K562 (cell line): ENCODE measurements at regions not wholly inside any gene's neighbourhood (a gene's known extent, or its start where the extent isn't known, plus 50 kb on each side); places are given as distances from the start of the nearest gene placed in this dataset.

ENCODE experiments used
- ATAC-seq: fragments of 200-7000 bp; cut with Tn5 transposase; 3 replicates; pipeline ENCODE4 v1.9.1; 2020; ENCODE audit warnings: moderate library complexity
- BruUV-seq: library from RNA; stranded (reverse); fragments of 400-500 nt; replicated peaks from 2 replicates; lab custom pipeline; 2021; lab: Mats Ljungman, UMichigan
- CTCF ChIA-PET: fragments of 300-600 bp; formaldehyde crosslinking; extraction: SDS; loops from one replicate; lab custom pipeline; 2021; ENCODE audit warnings: low intra/inter-chr PET ratio; lab: Yijun Ruan, JAX
- POLR2A ChIA-PET: fragments of 300-600, 350-650 bp; sonication (Branson Sonifier 250); formaldehyde crosslinking; extraction: SDS; loops from one replicate; lab custom pipeline; 2021; ENCODE audit warnings: antibody characterized with exemption, inconsistent platforms; lab: Yijun Ruan, JAX
- DNase-seq, 4 experiments: peaks; one replicate each; pipeline versions ENCODE4 v3.0.0 to v3.0.0-alpha.2; 2011 to 2018; ENCODE audit warnings: low spot score in 3 of 4, mixed read lengths in 3 of 4; ENCODE audit errors: extremely low read depth in 1 of 4
- FAIRE-seq: peaks from 2 replicates; lab custom pipeline; 2011; peaks lifted over from hg19 to GRCh38; lab: Jason Lieb, UNC
- H2AFZ ChIP-seq: 2 replicates; pipeline ENCODE4 v1.6.0; 2011; ENCODE audit warnings: low read depth, low read length, control low read depth, inconsistent platforms
- H3K27ac ChIP-seq: fragments of 200-600 bp; 3 replicates; pipeline ENCODE4 v1.8.0; 2011; ENCODE audit warnings: low read depth, mild to moderate bottlenecking, control low read depth, inconsistent platforms, low read length, moderate library complexity, mixed read lengths; ENCODE audit errors: extremely low read depth
- H3K27me3 ChIP-seq, 2 experiments: fragments of 300-600 bp in 1 of 2; 2 replicates in 1 of 2; 3 replicates in 1 of 2; pipeline versions ENCODE4 v1.6.0 to v1.8.0; 2011; ENCODE audit warnings: inconsistent platforms in 2 of 2, low read length in 2 of 2, mild to moderate bottlenecking in 1 of 2, mixed read lengths in 1 of 2, moderate library complexity in 1 of 2; ENCODE audit not compliant: control insufficient read depth in 2 of 2, insufficient read depth in 2 of 2
- H3K36me3 ChIP-seq: fragments of 300-600 bp; 3 replicates; pipeline ENCODE4 v1.8.0; 2011; ENCODE audit warnings: mild to moderate bottlenecking, low read length, inconsistent platforms; ENCODE audit not compliant: control insufficient read depth, insufficient read depth
- H3K4me1 ChIP-seq, 2 experiments: fragments of 200-600 bp in 1 of 2; replicated peaks in 1 of 2; 2 replicates in 1 of 2; 3 replicates in 1 of 2; pipeline versions ENCODE4 v1.5.1 to v1.8.0; 2011; ENCODE audit warnings: inconsistent platforms in 2 of 2, low read length in 2 of 2, mild to moderate bottlenecking in 1 of 2, mixed read lengths in 1 of 2, moderate library complexity in 1 of 2; ENCODE audit not compliant: control insufficient read depth in 2 of 2, insufficient read depth in 2 of 2
- H3K4me2 ChIP-seq: 2 replicates; pipeline ENCODE4 v1.6.1; 2011; ENCODE audit warnings: low read length, control low read depth, inconsistent platforms, mixed read lengths; ENCODE audit not compliant: insufficient read depth
- H3K4me3 ChIP-seq: fragments of 200-600 bp; sonication (generic), shearing (Covaris generic); 2 replicates; pipeline ENCODE4 v1.5.1; 2016; ENCODE audit warnings: control low read depth, inconsistent platforms
- H3K79me2 ChIP-seq: fragments of 200-600 bp; 3 replicates; pipeline ENCODE4 v1.8.0; 2011; ENCODE audit warnings: low read length, inconsistent platforms; ENCODE audit not compliant: control insufficient read depth, insufficient read depth
- H3K9ac ChIP-seq, 2 experiments: 2 replicates each; pipeline versions ENCODE4 v1.6.0 to v1.6.1; 2011; ENCODE audit warnings: low read depth in 2 of 2, low read length in 2 of 2, control low read depth in 1 of 2, inconsistent platforms in 1 of 2, mild to moderate bottlenecking in 1 of 2, mixed read lengths in 1 of 2; ENCODE audit not compliant: insufficient read depth in 1 of 2
- H3K9me1 ChIP-seq: one replicate; pipeline ENCODE4 v1.6.0; 2011; ENCODE audit warnings: inconsistent platforms, mild to moderate bottlenecking, low read length, moderate library complexity; ENCODE audit not compliant: control insufficient read depth, insufficient read depth
- H3K9me3 ChIP-seq: replicated peaks from 2 replicates; pipeline ENCODE4 v1.5.1; 2011; ENCODE audit warnings: low read depth, low read length, inconsistent platforms; ENCODE audit not compliant: control insufficient read depth, insufficient read depth
- H4K20me1 ChIP-seq: replicated peaks from 2 replicates; pipeline ENCODE4 v1.6.1; 2011; ENCODE audit warnings: low read length, inconsistent platforms, mixed read lengths; ENCODE audit not compliant: control insufficient read depth, insufficient read depth
- CCNT2 ChIP-seq: IDR thresholded peaks from 2 replicates; pipeline ENCODE4 v1.6.1; 2011; ENCODE audit warnings: borderline replicate concordance, low read depth, mild to moderate bottlenecking, moderate library complexity, mixed read lengths, low read length; ENCODE audit not compliant: insufficient read length; ENCODE audit errors: extremely low read depth
- CGGBP1 ChIP-seq: fragments of 250-450 bp; sonication (Bioruptor Pico); IDR thresholded peaks from 2 replicates; pipeline ENCODE4 v1.9.0; 2021; ENCODE audit warnings: mild to moderate bottlenecking
- CREB5 ChIP-seq: fragments of 250-450 bp; sonication (Bioruptor Pico); IDR thresholded peaks from 2 replicates; pipeline ENCODE4 v1.5.0; 2020; ENCODE audit warnings: mild to moderate bottlenecking
- CSDE1 ChIP-seq, 2 experiments: fragments of 450-650 bp; IDR thresholded peaks; 2 replicates each; pipeline ENCODE4 v1.6.1; 2016; ENCODE audit warnings: mild to moderate bottlenecking in 1 of 2
- PKNOX1 ChIP-seq: fragments of 450-650 bp; IDR thresholded peaks from 2 replicates; pipeline ENCODE4 v1.6.1; 2016
- PTBP1 ChIP-seq: fragments of 200-400 bp; formaldehyde crosslinking; IDR thresholded peaks from 2 replicates; pipeline ENCODE4 v1.6.1; 2017; ENCODE audit warnings: low read depth, low read length
- SIRT6 ChIP-seq: IDR thresholded peaks from one replicate; pipeline ENCODE4 v1.6.1; 2012; ENCODE audit warnings: low read depth, mild to moderate bottlenecking, control low read depth, inconsistent platforms, low read length, moderate library complexity
- TCF15 ChIP-seq: fragments of 250-450 bp; sonication (Bioruptor Pico); IDR thresholded peaks from 2 replicates; pipeline ENCODE4 v1.8.0; 2022; ENCODE audit warnings: moderate library complexity, mild to moderate bottlenecking, inconsistent platforms
- THRAP3 ChIP-seq: fragments of 450-650 bp; IDR thresholded peaks from 2 replicates; pipeline ENCODE4 v1.6.1; 2016; ENCODE audit warnings: mild to moderate bottlenecking, inconsistent platforms, borderline replicate concordance
- U2AF2 ChIP-seq: fragments of 200-400 bp; formaldehyde crosslinking; optimal IDR thresholded peaks from 2 replicates; pipeline ENCODE3; 2017; ENCODE audit warnings: low read depth, mild to moderate bottlenecking, low read length
- WHSC1 ChIP-seq: IDR thresholded peaks from one replicate; pipeline ENCODE4 v1.6.1; 2012; ENCODE audit warnings: low read length, control low read depth, inconsistent platforms
- ZBTB34 ChIP-seq: fragments of 250-450 bp; sonication (Bioruptor Pico); IDR thresholded peaks from 2 replicates; pipeline ENCODE4 v1.8.0; 2021; ENCODE audit warnings: mild to moderate bottlenecking, moderate library complexity
- ZNF232 ChIP-seq: sonication (generic); formaldehyde crosslinking; IDR thresholded peaks from 2 replicates; pipeline ENCODE4 v1.8.0; 2022; ENCODE audit warnings: mild to moderate bottlenecking, missing genetic modification reagents
- ZNF512 ChIP-seq: IDR thresholded peaks from 2 replicates; pipeline ENCODE4 v1.6.1; 2016; ENCODE audit warnings: missing genetic modification characterization, missing compliant biosample characterization
- WGBS: fragments of 100-300 bp; shearing (Covaris generic); methylation state at CpG from one replicate; pipeline ENCODE4 v1.1.6; 2016; ENCODE audit warnings: low coverage, mixed read lengths; ENCODE audit not compliant: insufficient coverage; ENCODE audit errors: missing lambda C conversion rate; 5-methylcytosine and 5-hydroxymethylcytosine counted together
- in situ Hi-C: fragments of 300-500 bp; cut with MboI; formaldehyde crosslinking; loops from 4 replicates; pipeline ENCODE4 v1.15.0; 2018; ENCODE audit warnings: inconsistent platforms, mixed read lengths
- intact Hi-C: fragments of 100-400 bp; cut with micrococcal nuclease; formaldehyde crosslinking; loops from 2 replicates; pipeline ENCODE4 v1.14.2; 2022

- no peak overlapping the region for H3K9ac ChIP-seq
- H3K9me3 ChIP-seq = no peaks in the 10 kb centered on the region
- no peak overlapping the region for H3K4me3 ChIP-seq
- no peaks in the 10 kb centered on the region for H3K36me3 ChIP-seq
- TF ChIP-seq SIRT6 (no peak), CCNT2 (no peak), WHSC1 (no peak), ZNF512 (no peak), CGGBP1 (CRISPR knock-in tag) (no peak), TCF15 (CRISPR knock-in tag) (no peak), PTBP1 (no peak), CSDE1 (IDR thresholded peaks at IDR 0.05) (no peak), ZNF232 (CRISPR knock-in tag) (no peak), ZBTB34 (CRISPR knock-in tag) (no peak), THRAP3 (no peak), CREB5 (CRISPR knock-in tag) (no peak), U2AF2 (no peak), PKNOX1 (no peak)
- H4K20me1 ChIP-seq = no peaks in the 10 kb centered on the region
- no peak overlapping the region for H2AFZ ChIP-seq
- 0% methylated on average over 1 of the region's 1 CpG for WGBS
- in situ Hi-C loops = no loop called here
- H3K4me2 ChIP-seq = no peak overlapping the region
- no peak for DNase-seq
- ChIA-PET POLR2A (no interaction called here), CTCF (no interaction called here)
- no peaks in the 10 kb centered on the region for H3K27me3 ChIP-seq
- H3K27ac ChIP-seq = no peak overlapping the region
- intact Hi-C loops = no loop called here
- H3K9me1 ChIP-seq = no peaks in the 10 kb centered on the region
- FAIRE-seq = no peak
- no peaks in the 10 kb centered on the region for H3K79me2 ChIP-seq
- no TSS peak for BruUV-seq
- no peaks in the 10 kb centered on the region for H3K4me1 ChIP-seq
- ATAC-seq = no peak
These were observed 99.0 kb downstream of the PCDH20 start for GRCh38 chr13:61316647-61317046.
